HUDEP-2 (cell line): ENCODE measurements at regions not wholly inside any gene's neighbourhood (a gene's known extent, or its start where the extent isn't known, plus 50 kb on each side); places are given as distances from the start of the nearest gene placed in this dataset.
A peak's percentile ranks its signal among the peaks of the same experiment; 100 is the strongest.

Source experiments
- DNase-seq, 76 experiments: peaks; one replicate each; lab custom pipeline; 2025; ENCODE audit not compliant: unreplicated experiment in 76 of 76; lab: John Stamatoyannopoulos, UW

GRCh38 chr6:17047889-17048288 is 54.0 kb upstream of the STMND1 start:
- DNase-seq = no peak

DNA sequence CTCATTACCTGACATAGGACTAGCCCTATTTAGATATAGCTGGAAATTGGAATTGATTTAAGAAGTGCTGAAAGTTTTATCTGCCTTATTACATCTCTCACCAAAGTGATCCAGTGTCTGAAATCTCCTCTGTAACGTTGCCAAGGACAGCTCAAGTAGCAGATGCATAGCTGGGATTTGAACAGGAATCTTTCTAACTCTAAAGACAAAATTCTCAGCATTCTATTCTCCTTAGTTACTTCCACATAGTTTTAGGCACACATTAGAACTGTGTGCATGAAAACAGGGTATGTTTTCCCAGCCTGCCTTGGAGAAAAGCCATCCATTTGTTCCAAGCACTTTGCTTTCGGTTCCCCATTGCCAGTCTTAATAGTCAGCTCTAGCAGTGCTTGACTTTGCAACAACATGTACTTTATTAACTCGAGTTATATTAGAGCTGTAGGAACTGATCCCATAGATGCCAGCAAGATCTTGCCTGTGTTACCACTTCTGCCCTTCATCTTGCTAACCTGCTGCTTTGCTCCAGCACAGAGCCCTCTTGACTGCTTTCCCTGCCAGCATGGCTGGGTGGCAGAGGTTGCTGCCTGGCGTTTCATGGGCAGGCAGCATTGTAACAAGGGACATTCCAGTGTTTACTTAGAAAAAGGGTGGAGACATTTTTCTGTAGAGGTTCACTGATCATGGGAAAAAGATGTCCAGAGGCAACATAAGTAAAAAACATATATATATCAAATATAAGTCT is 56.1 kb upstream of the STMND1 start:
- no peak for DNase-seq

- DNase-seq = no peak
These were observed 58.7 kb upstream of the STMND1 start for GRCh38 chr6:17043148-17043522.

GRCh38 chr6:17042422-17043147 is 59.3 kb upstream of the STMND1 start:
- no peak for DNase-seq

GRCh38 chr6:17039266-17039665 is 62.6 kb upstream of the STMND1 start:
- no peak for DNase-seq

DNA sequence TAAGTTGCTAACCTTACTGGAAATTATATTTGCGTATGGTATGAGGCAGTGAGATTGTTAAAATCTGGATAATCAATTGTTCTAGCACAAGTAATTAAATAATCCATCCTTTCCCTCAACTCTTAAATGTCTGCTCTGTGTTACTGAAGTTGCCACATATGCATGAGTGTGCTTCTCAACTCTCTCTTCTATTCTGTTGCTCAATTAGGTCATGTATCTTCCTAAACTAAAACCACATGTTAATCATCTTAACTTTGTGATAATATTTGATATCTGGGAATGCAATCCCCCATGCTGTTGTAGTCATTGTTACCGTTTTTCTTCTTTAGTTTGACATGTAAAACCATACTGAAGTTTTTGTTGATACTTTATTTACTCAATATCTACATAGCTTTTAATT is 63.5 kb upstream of the STMND1 start:
- DNase-seq = no peak

GRCh38 chr6:17036065-17036393 is 65.8 kb upstream of the STMND1 start:
- no peak for DNase-seq

DNA sequence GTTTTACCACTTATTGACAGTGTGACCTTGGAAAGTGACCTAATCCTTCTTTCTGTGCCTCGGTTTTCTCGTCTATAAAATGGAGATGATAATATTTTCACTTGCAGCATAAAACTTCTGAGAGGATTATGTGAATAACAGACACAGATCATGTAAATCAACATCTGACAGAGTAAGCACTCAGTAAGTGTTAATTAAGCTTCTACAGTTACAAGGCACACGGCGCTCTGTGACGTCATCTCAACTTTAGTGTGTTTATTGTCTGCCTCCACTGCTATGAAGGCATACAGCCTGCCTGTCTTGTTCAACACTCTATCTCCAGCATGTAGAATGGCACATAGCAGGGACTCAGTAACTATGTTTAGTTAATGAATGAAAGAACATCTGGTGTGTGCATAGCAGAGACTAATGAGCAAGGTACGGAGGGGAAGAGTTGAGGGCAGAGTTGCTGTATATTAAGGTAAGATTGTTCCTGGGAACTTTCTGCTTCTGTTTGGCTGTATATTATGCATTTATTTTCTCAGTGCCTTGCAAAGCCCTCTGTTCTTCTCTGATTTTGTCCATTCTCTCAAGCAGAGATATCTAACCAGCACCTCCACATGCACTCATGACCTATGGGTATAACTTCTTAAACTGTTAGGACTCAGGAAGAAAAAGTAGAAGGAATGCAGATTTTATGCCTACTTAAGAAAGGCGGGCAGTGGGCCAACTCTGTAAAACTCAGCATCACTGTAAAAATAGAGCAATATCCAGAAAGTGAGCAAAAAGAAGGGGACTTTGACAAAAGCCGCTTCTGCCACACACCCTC is 66.4 kb upstream of the STMND1 start:
- DNase-seq = no peak

- DNase-seq = no peak
These were observed 68.1 kb upstream of the STMND1 start for GRCh38 chr6:17033746-17034145.

GRCh38 chr6:17032988-17033634 is 68.7 kb upstream of the STMND1 start:
- peak in 4 of 76 experiments; percentile 1 to 30 (median 11) for DNase-seq

- DNase-seq = no peak
These were observed 69.3 kb upstream of the STMND1 start for GRCh38 chr6:17032590-17032987.

GRCh38 chr6:17031961-17032360 is 69.9 kb upstream of the STMND1 start:
- no peak for DNase-seq

- DNase-seq = no peak
These were observed 74.4 kb upstream of the STMND1 start for GRCh38 chr6:17027441-17027840.

- DNase-seq = no peak
These were observed 79.2 kb upstream of the STMND1 start for GRCh38 chr6:17022604-17023003.

GRCh38 chr6:17021539-17021889 is 80.3 kb upstream of the STMND1 start:
- no peak for DNase-seq

GRCh38 chr6:17020889-17021538 is 80.8 kb upstream of the STMND1 start:
- no peak for DNase-seq

- DNase-seq = no peak
These were observed 83.4 kb upstream of the STMND1 start for GRCh38 chr6:17018425-17018824.

DNA sequence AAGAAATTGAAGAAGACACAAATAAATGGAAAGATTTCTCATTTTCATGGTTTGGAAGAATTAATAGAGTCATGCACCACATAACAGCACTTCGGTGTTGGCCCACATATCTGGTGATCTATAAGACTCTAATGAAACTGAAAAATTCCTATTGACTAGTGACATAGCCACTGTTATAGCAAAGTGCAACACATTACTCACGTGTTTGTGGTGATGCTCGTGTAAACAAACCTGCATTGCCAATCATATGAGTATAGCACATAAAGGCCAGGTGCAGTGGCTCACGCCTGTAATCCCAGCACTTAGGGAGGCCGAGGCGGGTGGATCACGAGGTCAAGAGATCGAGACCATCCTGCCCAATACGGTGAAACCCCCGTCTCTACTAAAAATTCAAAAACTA is 84.4 kb upstream of the STMND1 start:
- DNase-seq = no peak

- DNase-seq = no peak
These were observed 86.1 kb upstream of the STMND1 start for GRCh38 chr6:17015551-17016381.

DNA sequence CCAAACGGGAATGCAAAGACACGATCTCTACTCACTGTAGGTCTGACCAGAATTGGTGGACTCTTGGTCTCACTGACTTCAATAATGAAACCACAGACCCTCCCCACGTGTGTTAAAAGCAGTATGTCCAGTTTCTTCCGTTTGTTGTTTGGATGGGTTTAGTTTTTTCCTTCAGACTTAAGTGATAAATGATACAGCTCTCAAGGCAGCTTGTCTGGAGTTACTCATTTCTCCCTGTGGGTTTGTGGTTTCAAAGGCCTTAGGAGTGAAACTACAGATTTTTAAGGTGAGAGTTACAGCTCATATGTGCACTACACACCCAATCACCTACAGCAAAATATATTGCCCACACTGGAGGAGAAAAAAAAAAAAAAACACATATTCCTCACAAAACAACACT is 86.7 kb upstream of the STMND1 start:
- DNase-seq = no peak
